Loucy (cell line): ENCODE measurements at regions not wholly inside any gene's neighbourhood (a gene's known extent, or its start where the extent isn't known, plus 50 kb on each side); places are given as distances from the start of the nearest gene placed in this dataset.

Experiments
- CTCF ChIP-seq: fragments of 200-600 bp; sonication (generic); conservative IDR thresholded peaks from 2 replicates; pipeline ENCODE4 v1.5.1; 2014; ENCODE audit warnings: mild to moderate bottlenecking, antibody characterized with exemption, low read length
- EZH2phosphoT487 ChIP-seq: fragments of 200-600 bp; IDR thresholded peaks from 2 replicates; pipeline ENCODE4 v1.6.1; 2018; ENCODE audit warnings: antibody characterized with exemption, mild to moderate bottlenecking, moderate library complexity, borderline replicate concordance

DNA sequence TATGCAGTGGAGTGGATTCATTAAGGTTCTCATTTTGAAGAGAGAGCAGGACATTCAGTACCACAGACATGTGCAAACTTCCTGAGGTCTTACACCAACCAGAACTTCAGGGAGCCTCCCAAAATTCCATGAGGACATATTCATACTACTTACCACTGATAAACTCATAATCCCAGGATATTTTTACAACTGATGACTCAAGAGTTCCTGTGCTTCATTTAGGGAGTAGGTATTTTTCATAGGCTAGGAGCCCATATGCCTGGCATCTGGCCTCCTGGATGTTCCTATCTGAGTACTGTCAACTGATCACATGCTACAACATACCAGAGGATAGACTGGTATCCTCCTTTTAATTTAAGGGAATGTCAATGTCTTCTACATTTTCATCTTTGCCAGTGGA, 578.0 kb downstream of the EFNA5 start:
- TF ChIP-seq CTCF, result no peak
- no peak for TF ChIP-seq EZH2phosphoT487
